ENCODE measurements at regions not wholly inside any gene's neighbourhood (a gene's known extent, or its start where the extent isn't known, plus 50 kb on each side); places are given as distances from the start of the nearest gene placed in this dataset.

- ATAC-seq: no peak
- Histone ChIP-seq H3K4me3 (no peak overlapping the region), H3K9me3 (no peaks in the 10 kb centered on the region), H3K4me1 (peaks cover 0 to 24% (median 4%) of the 10 kb centered on the region in 3 donors), H3K36me3 (no peaks in the 10 kb centered on the region), H3K27ac (no peak overlapping the region), H3K27me3 (peaks cover 87% of the 10 kb centered on the region)
- WGBS, 2 donors (ENCODE audit: low coverage in 1 of 2): 40% methylated on average over 1 of the region's 25 CpGs; no CpG with 5 or more reads in 1 of the 2 donors
- TF ChIP-seq CTCF (IDR thresholded peaks at IDR 0.05) (no peak), POLR2AphosphoS5 (IDR thresholded peaks at IDR 0.05) (no peak), EP300 (IDR thresholded peaks at IDR 0.05) (no peak), POLR2A (IDR thresholded peaks at IDR 0.05) (no peak)
These were observed 59.4 kb downstream of the UNCX start for GRCh38 chr7:1291845-1292765.

GRCh38 chr7:1292972-1293830 lies 60.5 kb downstream of the UNCX start:
- Histone ChIP-seq H3K36me3 (no peaks in the 10 kb centered on the region), H3K27me3 (peaks cover 90% of the 10 kb centered on the region), H3K4me3 (no peak overlapping the region), H3K4me1 (peaks cover 0 to 29% (median 4%) of the 10 kb centered on the region in 3 donors), H3K27ac (no peak overlapping the region), H3K9me3 (no peaks in the 10 kb centered on the region)
- 100% methylated on average over 1 of the region's 24 CpGs; no CpG with 5 or more reads in 1 of the 2 donors for WGBS, 2 donors (ENCODE audit: low coverage in 1 of 2)
- no peak for TF ChIP-seq POLR2AphosphoS5 (IDR thresholded peaks at IDR 0.05)
- TF ChIP-seq EP300 (IDR thresholded peaks at IDR 0.05): no peak
- no peak for TF ChIP-seq POLR2A (IDR thresholded peaks at IDR 0.05)
- no peak for TF ChIP-seq CTCF (IDR thresholded peaks at IDR 0.05)
- ATAC-seq: no peak

GRCh38 chr7:1293950-1294411 lies 61.3 kb downstream of the UNCX start:
- Histone ChIP-seq H3K27me3 (peaks cover 90% of the 10 kb centered on the region), H3K27ac (no peak overlapping the region), H3K4me1 (peaks cover 0 to 29% (median 4%) of the 10 kb centered on the region in 3 donors), H3K9me3 (no peaks in the 10 kb centered on the region), H3K36me3 (no peaks in the 10 kb centered on the region), H3K4me3 (no peak overlapping the region)
- no peak for TF ChIP-seq CTCF (IDR thresholded peaks at IDR 0.05)
- no peak for TF ChIP-seq POLR2AphosphoS5 (IDR thresholded peaks at IDR 0.05)
- TF ChIP-seq POLR2A (IDR thresholded peaks at IDR 0.05): no peak
- TF ChIP-seq EP300 (IDR thresholded peaks at IDR 0.05): no peak
- ATAC-seq: no peak
- WGBS, 2 donors (ENCODE audit: low coverage in 1 of 2): 84 to 85% methylated on average over 5 to 8 of the region's 28 CpGs

- Histone ChIP-seq H3K36me3 (no peaks in the 10 kb centered on the region), H3K9me3 (no peaks in the 10 kb centered on the region), H3K4me3 (no peak overlapping the region), H3K27ac (no peak overlapping the region), H3K4me1 (peaks cover 0 to 13% (median 0%) of the 10 kb centered on the region in 3 donors), H3K27me3 (peaks cover 91% of the 10 kb centered on the region)
- no peak for TF ChIP-seq POLR2AphosphoS5 (IDR thresholded peaks at IDR 0.05)
- TF ChIP-seq EP300 (IDR thresholded peaks at IDR 0.05): no peak
- no peak for TF ChIP-seq POLR2A (IDR thresholded peaks at IDR 0.05)
- TF ChIP-seq CTCF (IDR thresholded peaks at IDR 0.05): no peak
- ATAC-seq: no peak
- no CpG with 5 or more reads among the region's 13 CpGs for WGBS, 2 donors (ENCODE audit: low coverage in 1 of 2)
These were observed 63.2 kb downstream of the UNCX start for GRCh38 chr7:1295776-1296355.

Measured in gastroesophageal sphincter (tissue), 4 donors.